ENCODE measurements at regions not wholly inside any gene's neighbourhood (a gene's known extent, or its start where the extent isn't known, plus 50 kb on each side); places are given as distances from the start of the nearest gene placed in this dataset.

GRCh38 chr2:128590309-128591021 is 271.8 kb upstream of the HS6ST1 start:
- TF ChIP-seq, protein P1, sequence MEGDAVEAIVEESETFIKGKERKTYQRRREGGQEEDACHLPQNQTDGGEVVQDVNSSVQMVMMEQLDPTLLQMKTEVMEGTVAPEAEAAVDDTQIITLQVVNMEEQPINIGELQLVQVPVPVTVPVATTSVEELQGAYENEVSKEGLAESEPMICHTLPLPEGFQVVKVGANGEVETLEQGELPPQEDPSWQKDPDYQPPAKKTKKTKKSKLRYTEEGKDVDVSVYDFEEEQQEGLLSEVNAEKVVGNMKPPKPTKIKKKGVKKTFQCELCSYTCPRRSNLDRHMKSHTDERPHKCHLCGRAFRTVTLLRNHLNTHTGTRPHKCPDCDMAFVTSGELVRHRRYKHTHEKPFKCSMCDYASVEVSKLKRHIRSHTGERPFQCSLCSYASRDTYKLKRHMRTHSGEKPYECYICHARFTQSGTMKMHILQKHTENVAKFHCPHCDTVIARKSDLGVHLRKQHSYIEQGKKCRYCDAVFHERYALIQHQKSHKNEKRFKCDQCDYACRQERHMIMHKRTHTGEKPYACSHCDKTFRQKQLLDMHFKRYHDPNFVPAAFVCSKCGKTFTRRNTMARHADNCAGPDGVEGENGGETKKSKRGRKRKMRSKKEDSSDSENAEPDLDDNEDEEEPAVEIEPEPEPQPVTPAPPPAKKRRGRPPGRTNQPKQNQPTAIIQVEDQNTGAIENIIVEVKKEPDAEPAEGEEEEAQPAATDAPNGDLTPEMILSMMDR (IDR thresholded peaks at IDR 0.05; ENCODE audit: poor library complexity), result no peak
- TF ChIP-seq EZH2 (IDR thresholded peaks at IDR 0.05; ENCODE audit: borderline replicate concordance), result no peak
- TF ChIP-seq EZH2phosphoT487 (IDR thresholded peaks at IDR 0.05; ENCODE audit: low read depth, severe bottlenecking, unreplicated experiment), result no peak
